ENCODE measurements at regions not wholly inside any gene's neighbourhood (a gene's known extent, or its start where the extent isn't known, plus 50 kb on each side); places are given as distances from the start of the nearest gene placed in this dataset.

DNA sequence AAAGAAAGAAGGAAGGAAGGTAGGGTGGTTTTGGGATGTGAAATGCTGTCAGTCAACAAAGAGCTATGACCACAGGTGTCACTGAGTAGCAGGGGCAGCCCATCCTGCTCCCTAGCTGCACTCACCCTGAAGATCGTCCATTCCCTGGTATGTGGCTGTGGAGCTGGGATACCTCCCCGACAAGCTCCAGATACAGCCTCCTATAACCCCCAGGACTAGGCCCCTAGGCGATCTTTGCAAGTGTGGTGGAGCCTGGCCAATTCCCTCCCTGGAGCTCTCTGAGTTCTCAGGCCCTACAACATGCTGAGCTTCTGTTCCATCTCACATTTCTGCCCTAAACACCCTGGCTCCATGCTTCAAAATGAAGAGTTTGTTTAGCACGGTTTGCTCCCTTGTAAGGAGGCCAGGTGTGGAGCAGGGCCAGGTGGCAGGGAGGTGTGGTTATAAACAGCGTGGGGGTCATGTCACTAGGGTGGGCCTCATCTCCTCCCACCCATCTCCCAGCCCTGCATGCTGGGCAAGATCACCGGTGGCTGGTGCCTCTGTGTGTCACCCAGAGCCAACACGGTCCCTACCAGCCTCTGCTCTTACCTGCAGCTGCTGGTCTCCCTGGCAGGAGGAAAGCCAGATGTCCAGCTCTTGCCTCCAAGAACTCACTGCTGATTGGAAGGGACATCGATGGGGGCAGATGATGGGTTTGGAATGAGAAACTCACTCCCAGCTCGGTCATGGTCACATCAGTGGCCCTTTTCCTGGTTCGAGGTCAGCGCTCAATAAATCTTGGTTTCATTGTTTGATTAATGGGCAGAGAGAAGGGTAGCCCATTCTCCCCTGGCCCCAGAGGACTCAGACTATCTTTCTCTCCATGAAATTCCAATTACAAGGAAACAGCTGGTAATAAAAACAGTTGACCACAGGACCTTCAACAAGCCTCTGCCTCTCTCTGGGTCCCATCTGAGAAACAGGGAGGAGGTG is 511.0 kb upstream of the CDH5 start:
- RAD21 ChIA-PET (ENCODE audit: low non-redundant PET in 1 of 2, low total read pairs in 2 of 2, uncharacterized antibody in 2 of 2, unreplicated experiment in 2 of 2), result no interaction called here
- H3K9me2 ChIP-seq (ENCODE audit: insufficient read depth), result no peaks in the 10 kb centered on the region
- no peak overlapping the region for H3K4me2 ChIP-seq (ENCODE audit: low read length)
- H3K27me3 ChIP-seq (ENCODE audit: insufficient read depth, low read length), result no peaks in the 10 kb centered on the region
- H4K20me1 ChIP-seq (ENCODE audit: insufficient read depth), result no peaks in the 10 kb centered on the region
- no peak overlapping the region for H2AFZ ChIP-seq (ENCODE audit: low read depth, low read length, poor library complexity, severe bottlenecking)
- ATAC-seq (no peak), DNase-seq (ENCODE audit: low read depth, low spot score) (no peak)
- POLR2A ChIA-PET, result no interaction called here
- H3K79me2 ChIP-seq (ENCODE audit: insufficient read depth, low read length), result no peaks in the 10 kb centered on the region
- H3K9me3 ChIP-seq (ENCODE audit: control insufficient read depth in 1 of 2, insufficient read depth in 1 of 2, low read depth in 1 of 2, low read length in 2 of 2), result no peaks in the 10 kb centered on the region
- no peaks in the 10 kb centered on the region for H3K36me3 ChIP-seq (ENCODE audit: control insufficient read depth in 1 of 2, insufficient read depth in 2 of 2, low read length in 2 of 2)
- no peak overlapping the region for H3K4me3 ChIP-seq (replicated peaks in 1 of 2; ENCODE audit: low read depth in 1 of 2, low read length in 2 of 2)
- no peak overlapping the region for H3K27ac ChIP-seq (ENCODE audit: low read depth, low read length)
- H3K9ac ChIP-seq (ENCODE audit: low read length), result no peak overlapping the region
- CTCF ChIA-PET, result no interaction called here
- intact Hi-C loops (cut with micrococcal nuclease), result no loop called here
- TF ChIP-seq ZNF274 (IDR thresholded peaks at IDR 0.05; ENCODE audit: low read depth, low read length) (no peak), YY1 (IDR thresholded peaks at IDR 0.05; ENCODE audit: extremely low read depth, insufficient replicate concordance, low read depth, low read length) (no peak), ELF1 (IDR thresholded peaks at IDR 0.05; ENCODE audit: borderline replicate concordance, low read depth) (no peak), EZH2phosphoT487 (IDR thresholded peaks at IDR 0.05; ENCODE audit: borderline replicate concordance) (no peak), FOSL1 (IDR thresholded peaks at IDR 0.05; ENCODE audit: low read depth) (no peak)
- TF ChIP-seq, protein P1, sequence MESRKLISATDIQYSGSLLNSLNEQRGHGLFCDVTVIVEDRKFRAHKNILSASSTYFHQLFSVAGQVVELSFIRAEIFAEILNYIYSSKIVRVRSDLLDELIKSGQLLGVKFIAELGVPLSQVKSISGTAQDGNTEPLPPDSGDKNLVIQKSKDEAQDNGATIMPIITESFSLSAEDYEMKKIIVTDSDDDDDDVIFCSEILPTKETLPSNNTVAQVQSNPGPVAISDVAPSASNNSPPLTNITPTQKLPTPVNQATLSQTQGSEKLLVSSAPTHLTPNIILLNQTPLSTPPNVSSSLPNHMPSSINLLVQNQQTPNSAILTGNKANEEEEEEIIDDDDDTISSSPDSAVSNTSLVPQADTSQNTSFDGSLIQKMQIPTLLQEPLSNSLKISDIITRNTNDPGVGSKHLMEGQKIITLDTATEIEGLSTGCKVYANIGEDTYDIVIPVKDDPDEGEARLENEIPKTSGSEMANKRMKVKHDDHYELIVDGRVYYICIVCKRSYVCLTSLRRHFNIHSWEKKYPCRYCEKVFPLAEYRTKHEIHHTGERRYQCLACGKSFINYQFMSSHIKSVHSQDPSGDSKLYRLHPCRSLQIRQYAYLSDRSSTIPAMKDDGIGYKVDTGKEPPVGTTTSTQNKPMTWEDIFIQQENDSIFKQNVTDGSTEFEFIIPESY (IDR thresholded peaks at IDR 0.05; ENCODE audit: extremely low read depth, insufficient replicate concordance, low read length), result no peak
- TF ChIP-seq, protein P2, sequence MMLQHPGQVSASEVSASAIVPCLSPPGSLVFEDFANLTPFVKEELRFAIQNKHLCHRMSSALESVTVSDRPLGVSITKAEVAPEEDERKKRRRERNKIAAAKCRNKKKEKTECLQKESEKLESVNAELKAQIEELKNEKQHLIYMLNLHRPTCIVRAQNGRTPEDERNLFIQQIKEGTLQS (IDR thresholded peaks at IDR 0.05), result no peak
- BruUV-seq (replicated peaks), result no TSS peak
- H3K4me1 ChIP-seq (ENCODE audit: control insufficient read depth in 1 of 2, insufficient read depth in 2 of 2, low read length in 2 of 2), result no peaks in the 10 kb centered on the region
